ENCODE measurements at regions not wholly inside any gene's neighbourhood (a gene's known extent, or its start where the extent isn't known, plus 50 kb on each side); places are given as distances from the start of the nearest gene placed in this dataset.

- no peak for TF ChIP-seq POLR2A (IDR thresholded peaks at IDR 0.05)
- no peak for TF ChIP-seq POLR2AphosphoS5 (IDR thresholded peaks at IDR 0.05)
- TF ChIP-seq CTCF (IDR thresholded peaks at IDR 0.05): no peak
- TF ChIP-seq EP300 (IDR thresholded peaks at IDR 0.05; ENCODE audit: low read depth): no peak
Measured at GRCh38 chr5:8831251-8831650, 714.6 kb downstream of the SEMA5A start.

Data from transverse colon (tissue), 4 donors.